H1 (cell line): ENCODE measurements at regions not wholly inside any gene's neighbourhood (a gene's known extent, or its start where the extent isn't known, plus 50 kb on each side); places are given as distances from the start of the nearest gene placed in this dataset.

ENCODE experiments used
- CTCF ChIA-PET: fragments of 300-600 bp; sonication (Branson Sonifier 250); formaldehyde crosslinking; loops from one replicate; lab custom pipeline; 2021; ENCODE audit not compliant: partially characterized antibody; lab: Charles Lee
- POLR2A ChIA-PET: fragments of 300-600 bp; sonication (Branson Sonifier 250); formaldehyde crosslinking; loops from one replicate; lab custom pipeline; 2021; ENCODE audit warnings: inconsistent platforms; ENCODE audit not compliant: partially characterized antibody; lab: Charles Lee
- DNase-seq, 2 experiments: peaks; one replicate each; pipeline versions ENCODE4 v3.0.0 to v3.0.0-alpha.2; 2010 to 2022; ENCODE audit warnings: low spot score in 2 of 2, low read depth in 1 of 2, mixed read lengths in 1 of 2
- FAIRE-seq: peaks from 2 replicates; lab custom pipeline; 2011; peaks lifted over from hg19 to GRCh38; lab: Jason Lieb, UNC
- H2AFZ ChIP-seq: 2 replicates; pipeline ENCODE4 v1.8.1; 2012; ENCODE audit warnings: low read length, inconsistent platforms
- H2AK5ac ChIP-seq: 2 replicates; pipeline ENCODE4 v1.6.1; 2013; ENCODE audit warnings: low read depth, low read length
- H2BK120ac ChIP-seq: replicated peaks from 2 replicates; pipeline ENCODE3; 2013; ENCODE audit warnings: low read depth, low read length, inconsistent platforms
- H2BK12ac ChIP-seq: 2 replicates; pipeline ENCODE4 v1.6.1; 2013; ENCODE audit warnings: low read depth, low read length
- H2BK15ac ChIP-seq: 2 replicates; pipeline ENCODE4 v1.6.1; 2013; ENCODE audit warnings: low read length
- H2BK20ac ChIP-seq: 2 replicates; pipeline ENCODE4 v1.6.1; 2013; ENCODE audit warnings: low read length
- H2BK5ac ChIP-seq: 2 replicates; pipeline ENCODE4 v1.6.1; 2013; ENCODE audit warnings: low read depth, low read length
- H3K14ac ChIP-seq: 2 replicates; pipeline ENCODE4 v1.6.1; 2013; ENCODE audit warnings: inconsistent platforms; ENCODE audit not compliant: insufficient read length
- H3K18ac ChIP-seq: 2 replicates; pipeline ENCODE4 v1.6.1; 2013; ENCODE audit warnings: low read length; ENCODE audit errors: extremely low read depth
- H3K23ac ChIP-seq: 2 replicates; pipeline ENCODE4 v1.6.1; 2013; ENCODE audit warnings: inconsistent platforms; ENCODE audit not compliant: insufficient read length
- H3K23me2 ChIP-seq: 2 replicates; pipeline ENCODE4 v1.6.1; 2013; ENCODE audit warnings: low read depth, low read length
- H3K27ac ChIP-seq: 2 replicates; pipeline ENCODE4 v1.6.1; 2011; ENCODE audit warnings: low read depth, low read length, inconsistent platforms
- H3K27me3 ChIP-seq, 4 experiments: replicated peaks in 1 of 4; 1 replicate in 1 of 4; 2 replicates in 3 of 4; pipeline versions ENCODE4 v1.6.1 to v1.8.1; 2011 to 2013; ENCODE audit warnings: low read length in 3 of 4, mild to moderate bottlenecking in 3 of 4, inconsistent platforms in 2 of 4, mixed read lengths in 2 of 4, moderate library complexity in 1 of 4; ENCODE audit not compliant: control insufficient read depth in 3 of 4, insufficient read depth in 3 of 4; ENCODE audit errors: extremely low read depth in 1 of 4
- H3K36me3 ChIP-seq, 4 experiments: 2 replicates each; pipeline versions ENCODE4 v1.6.1 to v1.8.1; 2011 to 2013; ENCODE audit warnings: mild to moderate bottlenecking in 4 of 4, low read length in 3 of 4, moderate library complexity in 2 of 4, control low read depth in 1 of 4, inconsistent platforms in 1 of 4; ENCODE audit not compliant: insufficient read depth in 4 of 4, control insufficient read depth in 2 of 4
- H3K4ac ChIP-seq: replicated peaks from 2 replicates; pipeline ENCODE3; 2013; ENCODE audit warnings: low read length, low read depth, mixed read lengths, inconsistent platforms; ENCODE audit not compliant: insufficient read length
- H3K4me1 ChIP-seq, 4 experiments: replicated peaks in 1 of 4; 1 replicate in 1 of 4; 2 replicates in 3 of 4; pipeline versions ENCODE4 v1.6.1 to v1.8.1; 2011 to 2013; ENCODE audit warnings: low read length in 3 of 4, inconsistent platforms in 2 of 4, mixed read lengths in 1 of 4; ENCODE audit not compliant: insufficient read depth in 4 of 4, control insufficient read depth in 3 of 4
- H3K4me2 ChIP-seq, 2 experiments: 2 replicates each; pipeline versions ENCODE4 v1.6.1 to v1.8.1; 2011 to 2013; ENCODE audit warnings: low read depth in 2 of 2, low read length in 2 of 2, control low read depth in 1 of 2, inconsistent platforms in 1 of 2, mild to moderate bottlenecking in 1 of 2; ENCODE audit not compliant: insufficient read depth in 1 of 2
- H3K4me3 ChIP-seq, 4 experiments: fragments of 200-600, 300-600 bp in 1 of 4; sonication (generic), shearing (Covaris generic), sonication (Bioruptor Twin) in 1 of 4; 2 replicates each; pipeline versions ENCODE4 v1.5.1 to v1.8.1; 2011 to 2016; ENCODE audit warnings: low read length in 4 of 4, low read depth in 3 of 4, control low read depth in 2 of 4, inconsistent platforms in 2 of 4, mild to moderate bottlenecking in 2 of 4, mixed read lengths in 1 of 4, moderate library complexity in 1 of 4; ENCODE audit not compliant: insufficient read depth in 2 of 4; ENCODE audit errors: extremely low read depth in 1 of 4
- H3K56ac ChIP-seq: replicated peaks from 2 replicates; pipeline ENCODE3; 2013; ENCODE audit warnings: low read depth, mild to moderate bottlenecking, mixed read lengths, low read length, inconsistent platforms; ENCODE audit not compliant: insufficient read length
- H3K79me1 ChIP-seq: 2 replicates; pipeline ENCODE4 v1.6.1; 2013; ENCODE audit warnings: low read depth, low read length, control low read depth
- H3K79me2 ChIP-seq, 2 experiments: 2 replicates each; pipeline versions ENCODE4 v1.6.1 to v1.8.1; 2012 to 2013; ENCODE audit warnings: low read length in 2 of 2, mild to moderate bottlenecking in 2 of 2, inconsistent platforms in 1 of 2; ENCODE audit not compliant: insufficient read depth in 2 of 2, control insufficient read depth in 1 of 2
- H3K9ac ChIP-seq, 4 experiments: replicated peaks in 1 of 4; 1 replicate in 1 of 4; 2 replicates in 3 of 4; pipeline versions ENCODE4 v1.6.1 to v1.8.1; 2011 to 2013; ENCODE audit warnings: low read depth in 3 of 4, low read length in 3 of 4, control low read depth in 2 of 4, mild to moderate bottlenecking in 2 of 4, moderate library complexity in 2 of 4, inconsistent platforms in 1 of 4; ENCODE audit errors: extremely low read depth in 1 of 4
- H3K9me3 ChIP-seq, 2 experiments: 2 replicates each; pipeline versions ENCODE4 v1.6.1 to v1.8.1; 2012 to 2013; ENCODE audit warnings: mild to moderate bottlenecking in 2 of 2, moderate library complexity in 2 of 2, control low read depth in 1 of 2, inconsistent platforms in 1 of 2, low read depth in 1 of 2, low read length in 1 of 2, mixed read lengths in 1 of 2; ENCODE audit not compliant: insufficient read depth in 2 of 2
- H4K20me1 ChIP-seq, 2 experiments: replicated peaks in 1 of 2; 2 replicates each; pipeline versions ENCODE3 to v1.8.1; 2011 to 2013; ENCODE audit warnings: inconsistent platforms in 2 of 2, low read length in 2 of 2, mild to moderate bottlenecking in 1 of 2; ENCODE audit not compliant: insufficient read depth in 2 of 2, control insufficient read depth in 1 of 2
- H4K5ac ChIP-seq: 2 replicates; pipeline ENCODE4 v1.6.1; 2013; ENCODE audit warnings: low read length, low read depth, mixed read lengths, inconsistent platforms; ENCODE audit not compliant: insufficient read length
- H4K8ac ChIP-seq: 2 replicates; pipeline ENCODE4 v1.8.0; 2013; ENCODE audit warnings: mild to moderate bottlenecking, moderate library complexity, low read length, inconsistent platforms; ENCODE audit not compliant: insufficient read depth; ENCODE audit errors: extremely low read depth
- H4K91ac ChIP-seq: replicated peaks from 2 replicates; pipeline ENCODE3; 2013; ENCODE audit warnings: low read length, mixed read lengths, inconsistent platforms; ENCODE audit not compliant: insufficient read length
- CBX5 ChIP-seq: fragments of 300-800, 300-1000 bp; sonication (generic); IDR thresholded peaks from 2 replicates; pipeline ENCODE4 v1.7.1; 2016; ENCODE audit warnings: antibody characterized with exemption, low read length, low read depth
- CEBPB ChIP-seq: IDR thresholded peaks from 2 replicates; pipeline ENCODE4 v1.6.1; 2012; ENCODE audit warnings: low read depth, low read length
- CREB1 ChIP-seq: IDR thresholded peaks from 2 replicates; pipeline ENCODE4 v1.6.1; 2012; ENCODE audit warnings: inconsistent platforms
- FOSL1 ChIP-seq: IDR thresholded peaks from 2 replicates; pipeline ENCODE4 v1.6.1; 2011; ENCODE audit warnings: mild to moderate bottlenecking, low read depth, low read length, moderate library complexity; ENCODE audit not compliant: insufficient read depth
- KDM1A ChIP-seq: fragments of 200-600, 300-600 bp; sonication (generic); IDR thresholded peaks from 2 replicates; pipeline ENCODE4 v1.7.1; 2016; ENCODE audit warnings: mild to moderate bottlenecking, low read length, borderline replicate concordance
- KDM5A ChIP-seq: fragments of 200-600 bp; IDR thresholded peaks from 2 replicates; pipeline ENCODE4 v1.7.1; 2012; ENCODE audit warnings: mild to moderate bottlenecking, low read length, inconsistent platforms, mixed read lengths
- NANOG ChIP-seq: IDR thresholded peaks from 2 replicates; pipeline ENCODE4 v1.6.1; 2011; ENCODE audit warnings: low read length, low read depth, mild to moderate bottlenecking, inconsistent platforms; ENCODE audit not compliant: insufficient read depth, poor library complexity, severe bottlenecking
- RAD21 ChIP-seq, 2 experiments: IDR thresholded peaks in 1 of 2; conservative IDR thresholded peaks in 1 of 2; 2 replicates each; pipeline ENCODE4 v1.6.1; 2011; ENCODE audit warnings: low read depth in 2 of 2, low read length in 2 of 2, improper control_type of control experiment in 1 of 2, inconsistent platforms in 1 of 2, mild to moderate bottlenecking in 1 of 2, moderate library complexity in 1 of 2
- RNF2 ChIP-seq: fragments of 200-900, 300-1000 bp; sonication (generic); IDR thresholded peaks from 2 replicates; pipeline ENCODE4 v1.7.1; 2016; ENCODE audit warnings: borderline replicate concordance, low read depth, mild to moderate bottlenecking, antibody characterized with exemption, low read length; ENCODE audit not compliant: poor library complexity, severe bottlenecking; ENCODE audit errors: missing control alignments
- SIRT6 ChIP-seq: IDR thresholded peaks from one replicate; pipeline ENCODE4 v1.7.1; 2012; ENCODE audit warnings: low read length, inconsistent platforms
- SP1 ChIP-seq: IDR thresholded peaks from 2 replicates; pipeline ENCODE4 v1.6.1; 2011; ENCODE audit warnings: low read depth, low read length
- YY1 ChIP-seq: IDR thresholded peaks from 2 replicates; pipeline ENCODE4 v1.6.1; 2011; ENCODE audit warnings: low read depth, mild to moderate bottlenecking, low read length
- WGBS, 2 experiments: shearing (Covaris generic) in 1 of 2; methylation state at CpG; one replicate each; pipeline versions ENCODE4 v1.1.6 to v1.1.7; 2013 to 2015; ENCODE audit warnings: low lambda C conversion rate in 2 of 2, mixed read lengths in 2 of 2, inconsistent platforms in 1 of 2, low coverage in 1 of 2, missing lambda C conversion rate in 1 of 2; ENCODE audit not compliant: insufficient replicate concordance in 2 of 2, insufficient coverage in 1 of 2, insufficient read length in 1 of 2; ENCODE audit errors: extremely low coverage in 1 of 2, missing lambda C conversion rate in 1 of 2; 5-methylcytosine and 5-hydroxymethylcytosine counted together

DNA sequence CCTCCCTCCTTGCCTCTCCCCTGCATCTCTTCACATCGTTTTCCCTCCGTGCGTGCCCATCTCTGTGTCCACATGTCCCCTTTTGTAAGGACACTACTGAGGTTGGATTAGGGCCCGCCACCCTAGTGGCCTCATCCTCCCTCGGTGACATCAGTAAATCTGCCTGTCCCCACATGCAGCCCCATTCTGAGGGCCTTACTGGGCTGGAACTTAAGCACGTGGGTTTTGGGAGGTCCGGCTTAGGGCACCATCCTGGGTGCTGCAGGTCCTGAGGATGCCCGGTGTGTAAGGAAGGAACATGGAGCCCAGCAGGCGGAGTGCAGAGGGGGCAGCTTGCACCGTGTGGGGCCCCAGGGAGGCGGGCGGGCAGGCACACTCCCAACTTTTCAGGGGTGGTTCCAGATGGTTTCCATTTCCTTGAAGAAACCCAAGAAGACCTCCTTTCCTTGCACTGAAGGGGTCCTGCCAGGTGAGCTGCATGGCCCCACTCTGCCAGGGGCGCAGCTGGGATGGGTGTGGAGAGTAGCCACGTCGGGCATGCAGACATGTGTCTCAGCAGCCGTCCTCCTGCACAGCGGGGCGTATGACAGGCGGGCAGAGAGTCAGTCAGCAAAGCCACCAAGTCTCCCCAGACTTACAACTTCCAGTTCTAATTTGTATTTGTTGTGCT lies 329.9 kb downstream of the QKI start:
- Histone ChIP-seq H3K4me1 (no peaks in the 10 kb centered on the region; a peak in 2 of 7 replicates), H4K91ac (no peak overlapping the region), H4K5ac (no peak overlapping the region), H2BK120ac (no peak overlapping the region), H3K18ac (no peak overlapping the region), H3K9ac (no peak overlapping the region), H3K4ac (no peak overlapping the region), H4K20me1 (no peaks in the 10 kb centered on the region), H4K8ac (no peak overlapping the region), H3K56ac (no peak overlapping the region), H3K4me2 (no peak overlapping the region), H3K79me1 (no peaks in the 10 kb centered on the region), H2BK20ac (no peak overlapping the region), H3K23me2 (no peaks in the 10 kb centered on the region), H2BK15ac (no peak overlapping the region), H3K4me3 (no peak overlapping the region), H3K27ac (no peak overlapping the region), H3K36me3 (no peaks in the 10 kb centered on the region), H3K27me3 (no peaks in the 10 kb centered on the region; a peak in 1 of 7 replicates), H3K14ac (no peak overlapping the region), H2BK12ac (no peak overlapping the region), H2AK5ac (no peak overlapping the region), H2AFZ (no peak overlapping the region), H3K23ac (no peak overlapping the region), H2BK5ac (no peak overlapping the region), H3K9me3 (no peaks in the 10 kb centered on the region), H3K79me2 (no peaks in the 10 kb centered on the region)
- no peak for DNase-seq
- FAIRE-seq = no peak
- POLR2A ChIA-PET = no interaction called here
- no peak for TF ChIP-seq RNF2
- TF ChIP-seq YY1 = no peak
- TF ChIP-seq CREB1 = no peak
- no peak for TF ChIP-seq CBX5
- TF ChIP-seq SIRT6 = no peak
- TF ChIP-seq NANOG = no peak
- no peak for TF ChIP-seq RAD21 (IDR thresholded peaks at IDR 0.05 in 1 of 2, conservative IDR thresholded peaks at IDR 0.05 in 1 of 2; ENCODE audit: low read depth in 2 of 2, low read length in 2 of 2)
- TF ChIP-seq KDM1A = no peak
- TF ChIP-seq KDM5A = no peak
- no peak for TF ChIP-seq FOSL1
- TF ChIP-seq CEBPB = no peak
- TF ChIP-seq SP1 = no peak
- WGBS, 2 experiments = 95% methylated on average over 17 of the region's 19 CpGs; no CpG with 5 or more reads in 1 of the 2 experiments
- CTCF ChIA-PET = no interaction called here
